GM12875 (cell line): ENCODE measurements at regions not wholly inside any gene's neighbourhood (a gene's known extent, or its start where the extent isn't known, plus 50 kb on each side); places are given as distances from the start of the nearest gene placed in this dataset.

Experiments
- H3K4me3 ChIP-seq: one replicate; pipeline ENCODE4 v1.5.1; 2011; ENCODE audit warnings: low read depth, low read length, control low read depth
- TF ChIP-seq, protein P1 (sequence below): IDR thresholded peaks from 2 replicates; pipeline ENCODE4 v1.5.1; 2011; ENCODE audit warnings: low read depth, mild to moderate bottlenecking, control low read depth, inconsistent platforms, low read length, moderate library complexity, borderline replicate concordance; ENCODE audit not compliant: insufficient read depth

DNA sequence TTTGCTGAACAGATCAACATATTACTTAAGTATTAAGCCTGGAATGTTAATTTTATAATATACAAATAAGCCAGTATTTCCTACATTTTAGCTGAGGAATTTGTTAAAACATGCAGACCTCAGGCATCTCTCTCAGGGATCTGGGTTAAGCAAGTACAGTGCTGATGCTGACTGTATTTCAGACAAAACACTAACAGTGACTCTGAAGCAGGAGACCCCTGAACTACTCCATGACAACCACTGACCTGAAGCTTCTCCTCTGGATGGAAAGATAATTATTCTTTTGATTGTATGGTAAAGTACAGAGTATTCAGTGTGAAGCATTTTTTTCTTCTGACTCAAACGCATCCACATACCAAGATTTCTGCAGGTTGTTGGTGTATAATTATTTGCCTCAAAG lies 680.8 kb downstream of the LIG4 start:
- H3K4me3 ChIP-seq: no peak overlapping the region
- TF ChIP-seq, protein P1, sequence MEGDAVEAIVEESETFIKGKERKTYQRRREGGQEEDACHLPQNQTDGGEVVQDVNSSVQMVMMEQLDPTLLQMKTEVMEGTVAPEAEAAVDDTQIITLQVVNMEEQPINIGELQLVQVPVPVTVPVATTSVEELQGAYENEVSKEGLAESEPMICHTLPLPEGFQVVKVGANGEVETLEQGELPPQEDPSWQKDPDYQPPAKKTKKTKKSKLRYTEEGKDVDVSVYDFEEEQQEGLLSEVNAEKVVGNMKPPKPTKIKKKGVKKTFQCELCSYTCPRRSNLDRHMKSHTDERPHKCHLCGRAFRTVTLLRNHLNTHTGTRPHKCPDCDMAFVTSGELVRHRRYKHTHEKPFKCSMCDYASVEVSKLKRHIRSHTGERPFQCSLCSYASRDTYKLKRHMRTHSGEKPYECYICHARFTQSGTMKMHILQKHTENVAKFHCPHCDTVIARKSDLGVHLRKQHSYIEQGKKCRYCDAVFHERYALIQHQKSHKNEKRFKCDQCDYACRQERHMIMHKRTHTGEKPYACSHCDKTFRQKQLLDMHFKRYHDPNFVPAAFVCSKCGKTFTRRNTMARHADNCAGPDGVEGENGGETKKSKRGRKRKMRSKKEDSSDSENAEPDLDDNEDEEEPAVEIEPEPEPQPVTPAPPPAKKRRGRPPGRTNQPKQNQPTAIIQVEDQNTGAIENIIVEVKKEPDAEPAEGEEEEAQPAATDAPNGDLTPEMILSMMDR: no peak

DNA sequence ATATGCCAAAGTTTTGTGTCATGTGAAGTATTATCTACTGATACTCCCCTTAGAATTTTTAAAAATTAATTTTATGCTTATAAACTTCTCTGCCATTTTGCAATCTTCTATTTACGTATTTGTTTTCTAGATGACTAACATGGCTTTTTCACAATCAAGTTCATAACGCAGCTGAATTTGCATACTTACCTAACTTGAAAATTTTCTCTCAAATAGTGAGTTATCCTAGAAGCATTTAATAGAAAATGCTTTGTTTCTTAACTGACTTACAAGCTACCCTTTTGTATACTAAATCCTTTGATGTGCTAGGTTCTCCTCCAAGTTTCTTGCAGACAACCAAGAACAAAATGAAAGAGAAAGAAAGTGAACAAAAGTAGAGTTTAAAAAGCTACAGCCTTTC lies 683.5 kb downstream of the LIG4 start:
- TF ChIP-seq, protein P1: no peak
- no peak overlapping the region for H3K4me3 ChIP-seq

DNA sequence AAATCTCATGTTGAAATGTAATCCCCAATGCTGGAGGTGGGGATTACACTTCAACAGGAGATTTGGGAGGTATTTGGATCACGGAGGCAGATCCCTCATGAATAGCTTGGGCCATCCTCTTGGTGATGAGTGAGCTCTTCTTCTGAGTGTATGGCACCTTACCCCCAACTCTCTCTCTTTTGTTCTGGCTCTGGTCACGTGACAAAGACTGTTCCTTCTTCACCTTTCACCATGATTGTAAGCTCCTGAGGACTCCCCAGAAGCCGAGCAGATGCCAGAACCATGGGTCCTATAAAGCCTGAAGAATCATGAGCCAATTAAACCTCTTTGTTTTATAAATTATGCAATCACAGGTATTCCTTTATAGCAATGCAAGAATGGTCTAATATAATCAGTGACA lies 684.2 kb downstream of the LIG4 start:
- TF ChIP-seq, protein P1: no peak

DNA sequence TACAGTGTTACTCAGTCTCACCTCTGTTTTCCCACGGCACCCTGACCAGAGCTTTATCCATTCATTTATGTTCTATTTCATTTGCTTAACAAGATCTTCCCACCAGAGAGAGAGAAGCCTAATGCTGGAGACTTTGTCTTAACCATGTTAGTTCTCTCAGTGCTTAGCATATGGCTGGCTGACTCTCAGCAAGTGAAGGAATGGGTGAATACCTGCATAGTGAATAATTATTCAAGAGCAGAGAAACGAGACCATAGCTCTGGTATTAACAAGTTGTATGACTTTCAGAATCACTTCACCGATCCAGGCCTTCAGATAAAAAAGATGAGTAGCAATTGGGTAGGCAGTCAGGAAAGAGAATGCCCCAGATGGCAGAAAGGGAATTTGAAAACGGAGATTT lies 686.3 kb downstream of the LIG4 start:
- no peak overlapping the region for H3K4me3 ChIP-seq
- TF ChIP-seq, protein P1: no peak

More for the DNA sequence above, 684.2 kb downstream of the LIG4 start:
- no peak overlapping the region for H3K4me3 ChIP-seq

DNA sequence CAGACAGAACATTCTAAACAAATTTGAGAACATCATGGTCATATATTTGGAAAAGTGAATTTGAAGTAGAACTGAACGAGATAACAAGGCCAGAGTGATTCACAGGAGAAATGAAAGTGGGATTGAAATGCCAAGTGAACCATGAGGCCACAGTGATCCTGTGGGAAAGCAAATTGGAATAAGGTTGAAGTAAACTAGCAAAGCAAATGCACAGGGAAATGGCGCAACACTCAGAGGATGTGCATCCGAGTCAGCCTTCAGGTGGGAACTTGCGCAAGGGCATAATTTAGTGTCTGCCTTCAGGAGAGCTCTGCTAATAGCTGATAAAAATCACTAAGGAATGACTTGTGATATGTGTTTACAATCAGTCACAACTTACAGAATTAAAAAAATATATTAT lies 696.6 kb downstream of the LIG4 start:
- TF ChIP-seq, protein P1: no peak
- H3K4me3 ChIP-seq: no peak overlapping the region

DNA sequence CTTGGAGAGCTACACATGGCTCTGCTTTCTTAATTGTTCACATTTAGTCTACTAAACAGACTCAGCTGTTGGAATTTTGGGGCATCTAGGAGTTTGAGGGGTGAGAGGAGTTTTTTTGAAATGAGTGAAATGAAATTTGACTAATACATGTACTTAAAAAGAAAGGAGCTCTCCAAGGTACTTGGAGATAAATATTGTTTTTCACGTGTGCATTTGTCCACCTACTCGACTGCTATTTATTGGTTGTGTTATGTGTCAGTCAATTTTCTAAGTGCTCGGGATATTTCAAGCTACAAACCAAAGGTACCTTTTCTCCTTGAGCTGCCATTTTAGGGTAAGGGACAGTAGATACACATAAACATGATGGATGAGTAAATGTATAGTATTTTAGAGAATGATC lies 697.0 kb downstream of the LIG4 start:
- no peak overlapping the region for H3K4me3 ChIP-seq
- TF ChIP-seq, protein P1: no peak

DNA sequence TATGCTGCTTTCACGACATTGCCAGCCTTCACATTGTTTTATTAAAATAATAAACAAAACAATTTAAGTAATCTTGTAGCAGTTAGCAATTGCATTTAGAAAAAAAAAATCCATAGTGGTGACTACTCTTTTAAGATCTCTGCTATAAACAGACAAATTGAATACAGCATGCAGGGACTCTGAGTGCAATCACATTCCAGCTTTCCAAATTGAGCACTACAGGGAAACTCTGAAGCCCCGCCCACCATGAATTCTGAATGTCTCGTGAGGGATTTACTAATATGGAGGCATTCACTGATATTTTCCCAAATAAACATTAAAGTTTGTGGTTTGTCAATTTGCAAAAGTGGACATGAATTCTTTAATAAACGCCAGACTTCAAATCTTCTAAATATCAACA lies 698.8 kb downstream of the LIG4 start:
- no peak overlapping the region for H3K4me3 ChIP-seq
- TF ChIP-seq, protein P1: no peak
